Upper lobe of left lung (tissue), 6 donors: ENCODE measurements at regions not wholly inside any gene's neighbourhood (a gene's known extent, or its start where the extent isn't known, plus 50 kb on each side); places are given as distances from the start of the nearest gene placed in this dataset.

Experiments used
- ATAC-seq, 2 donors: fragments of 200-7000 bp; cut with Tn5 transposase; one replicate each; pipeline ENCODE4 v1.9.1; 2022; ENCODE audit warnings: mild to moderate bottlenecking in 2 of 2, moderate library complexity in 2 of 2; ENCODE audit not compliant: low FRiP score in 2 of 2
- DNase-seq, 2 donors: peaks; one replicate each; pipeline ENCODE4 v3.0.0-alpha.2; 2019 to 2020
- H3K27ac ChIP-seq, 4 donors: fragments of 200-600 bp; sonication (generic); one replicate each; pipeline ENCODE4 v1.5.1; 2016 to 2019
- H3K27me3 ChIP-seq, 4 donors: fragments of 200-600 bp; sonication (generic); one replicate each; pipeline ENCODE4 v1.5.1; 2017 to 2019
- H3K36me3 ChIP-seq, 4 donors: fragments of 200-600 bp; sonication (generic); one replicate each; pipeline ENCODE4 v1.5.1; 2016 to 2019
- H3K4me1 ChIP-seq, 4 donors: fragments of 200-600 bp; sonication (generic); one replicate each; pipeline ENCODE4 v1.5.1; 2018 to 2019
- H3K4me3 ChIP-seq, 4 donors: fragments of 200-600 bp; sonication (generic); one replicate each; pipeline ENCODE4 v1.5.1; 2017 to 2019; ENCODE audit warnings: mild to moderate bottlenecking in 2 of 4, moderate library complexity in 1 of 4
- H3K9me3 ChIP-seq, 4 donors: fragments of 200-600 bp; sonication (generic); one replicate each; pipeline ENCODE4 v1.5.1; 2018 to 2019
- EP300 ChIP-seq, 4 donors: sonication (generic); formaldehyde crosslinking; IDR thresholded peaks; one replicate each; pipeline ENCODE4 v1.5.1; 2017; ENCODE audit warnings: antibody characterized with exemption in 4 of 4, control low read depth in 2 of 4
- POLR2A ChIP-seq, 4 donors: fragments of 450-650 bp; IDR thresholded peaks; one replicate each; pipeline ENCODE4 v1.5.1; 2016 to 2017; ENCODE audit warnings: antibody characterized with exemption in 4 of 4, mild to moderate bottlenecking in 2 of 4
- POLR2AphosphoS5 ChIP-seq, 2 donors: sonication (generic); formaldehyde crosslinking; IDR thresholded peaks; one replicate each; pipeline ENCODE4 v1.5.1; 2017; ENCODE audit warnings: antibody characterized with exemption in 2 of 2
- WGBS, 2 donors: methylation state at CpG; one replicate each; pipeline ENCODE4 v1.1.5; 2017 to 2018; 5-methylcytosine and 5-hydroxymethylcytosine counted together
- TF ChIP-seq, protein P1 (sequence below), 6 experiments: fragments of 450-650 bp in 4 of 6; fragments of 200-600 bp in 2 of 6; sonication (generic) in 2 of 6; IDR thresholded peaks; one replicate each; pipeline ENCODE4 v1.5.1; 2016 to 2019; ENCODE audit warnings: antibody characterized with exemption in 6 of 6
- donor health status: DM: no; HTN: no; CAD: no; lungs with moderate emphysema.
- donor health status: DM: no; HTN: yes; CAD: no; lungs with severe emphysema.

DNA sequence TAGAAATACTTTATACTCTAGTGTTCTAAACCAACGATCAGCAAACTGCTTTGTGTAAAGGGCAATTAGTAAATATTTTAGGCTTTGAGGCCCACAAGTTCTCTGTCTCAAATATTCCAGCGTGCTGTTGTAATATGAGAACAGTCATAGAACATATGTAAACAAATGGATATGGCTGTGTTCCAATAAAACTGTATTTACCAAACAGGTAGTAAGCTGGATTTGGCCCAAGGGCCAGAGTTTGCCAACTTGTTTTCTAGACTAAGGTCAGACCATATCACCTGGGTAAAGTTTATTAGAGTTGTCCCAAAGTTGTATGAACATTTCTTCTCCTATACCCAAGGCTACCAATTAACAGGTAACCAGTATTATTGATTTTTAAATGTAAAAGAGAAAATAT, 303.2 kb upstream of the MC4R start:
- Histone ChIP-seq H3K9me3 (no peaks in the 10 kb centered on the region), H3K4me1 (no peaks in the 10 kb centered on the region), H3K27me3 (no peaks in the 10 kb centered on the region), H3K4me3 (no peak overlapping the region), H3K27ac (no peak overlapping the region), H3K36me3 (no peaks in the 10 kb centered on the region)
- no peak for ATAC-seq
- 40 to 60% methylated on average over 2 of the region's 2 CpGs for WGBS, 2 donors
- DNase-seq = no peak
- TF ChIP-seq POLR2AphosphoS5 (IDR thresholded peaks at IDR 0.05) = no peak
- TF ChIP-seq, protein P1, sequence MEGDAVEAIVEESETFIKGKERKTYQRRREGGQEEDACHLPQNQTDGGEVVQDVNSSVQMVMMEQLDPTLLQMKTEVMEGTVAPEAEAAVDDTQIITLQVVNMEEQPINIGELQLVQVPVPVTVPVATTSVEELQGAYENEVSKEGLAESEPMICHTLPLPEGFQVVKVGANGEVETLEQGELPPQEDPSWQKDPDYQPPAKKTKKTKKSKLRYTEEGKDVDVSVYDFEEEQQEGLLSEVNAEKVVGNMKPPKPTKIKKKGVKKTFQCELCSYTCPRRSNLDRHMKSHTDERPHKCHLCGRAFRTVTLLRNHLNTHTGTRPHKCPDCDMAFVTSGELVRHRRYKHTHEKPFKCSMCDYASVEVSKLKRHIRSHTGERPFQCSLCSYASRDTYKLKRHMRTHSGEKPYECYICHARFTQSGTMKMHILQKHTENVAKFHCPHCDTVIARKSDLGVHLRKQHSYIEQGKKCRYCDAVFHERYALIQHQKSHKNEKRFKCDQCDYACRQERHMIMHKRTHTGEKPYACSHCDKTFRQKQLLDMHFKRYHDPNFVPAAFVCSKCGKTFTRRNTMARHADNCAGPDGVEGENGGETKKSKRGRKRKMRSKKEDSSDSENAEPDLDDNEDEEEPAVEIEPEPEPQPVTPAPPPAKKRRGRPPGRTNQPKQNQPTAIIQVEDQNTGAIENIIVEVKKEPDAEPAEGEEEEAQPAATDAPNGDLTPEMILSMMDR (IDR thresholded peaks at IDR 0.05) = no peak
- TF ChIP-seq EP300 (IDR thresholded peaks at IDR 0.05) = no peak
- TF ChIP-seq POLR2A (IDR thresholded peaks at IDR 0.05) = no peak

DNA sequence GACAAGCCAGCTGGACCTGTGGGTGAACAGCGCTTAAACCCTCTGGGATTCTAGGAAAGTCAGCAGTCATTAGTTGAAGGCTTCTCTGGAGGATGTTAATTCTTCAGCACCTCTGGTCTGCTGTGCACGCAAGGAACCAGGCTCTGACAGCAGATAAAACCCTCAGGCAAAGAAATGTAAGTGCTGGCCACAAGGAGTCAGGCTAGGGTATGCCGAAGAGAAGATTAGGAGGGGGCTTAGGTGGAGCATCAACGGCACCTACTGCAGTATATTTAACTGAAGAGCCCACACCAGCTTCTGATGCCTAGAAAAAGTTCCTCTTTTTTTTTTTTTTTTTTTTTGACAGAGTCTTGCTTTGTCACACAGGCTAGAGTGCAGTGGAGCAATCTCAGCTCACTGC, 304.2 kb upstream of the MC4R start:
- no peaks in the 10 kb centered on the region for H3K36me3 ChIP-seq
- DNase-seq (no peak), ATAC-seq (no peak)
- no peaks in the 10 kb centered on the region for H3K27me3 ChIP-seq
- no peaks in the 10 kb centered on the region for H3K9me3 ChIP-seq
- TF ChIP-seq, protein P1 (IDR thresholded peaks at IDR 0.05) = no peak
- no peak for TF ChIP-seq POLR2AphosphoS5 (IDR thresholded peaks at IDR 0.05)
- TF ChIP-seq POLR2A (IDR thresholded peaks at IDR 0.05) = no peak
- no peak for TF ChIP-seq EP300 (IDR thresholded peaks at IDR 0.05)
- 46 to 55% methylated on average over 4 of the region's 4 CpGs for WGBS, 2 donors
- no peaks in the 10 kb centered on the region for H3K4me1 ChIP-seq
- no peak overlapping the region for H3K27ac ChIP-seq
- no peak overlapping the region for H3K4me3 ChIP-seq

DNA sequence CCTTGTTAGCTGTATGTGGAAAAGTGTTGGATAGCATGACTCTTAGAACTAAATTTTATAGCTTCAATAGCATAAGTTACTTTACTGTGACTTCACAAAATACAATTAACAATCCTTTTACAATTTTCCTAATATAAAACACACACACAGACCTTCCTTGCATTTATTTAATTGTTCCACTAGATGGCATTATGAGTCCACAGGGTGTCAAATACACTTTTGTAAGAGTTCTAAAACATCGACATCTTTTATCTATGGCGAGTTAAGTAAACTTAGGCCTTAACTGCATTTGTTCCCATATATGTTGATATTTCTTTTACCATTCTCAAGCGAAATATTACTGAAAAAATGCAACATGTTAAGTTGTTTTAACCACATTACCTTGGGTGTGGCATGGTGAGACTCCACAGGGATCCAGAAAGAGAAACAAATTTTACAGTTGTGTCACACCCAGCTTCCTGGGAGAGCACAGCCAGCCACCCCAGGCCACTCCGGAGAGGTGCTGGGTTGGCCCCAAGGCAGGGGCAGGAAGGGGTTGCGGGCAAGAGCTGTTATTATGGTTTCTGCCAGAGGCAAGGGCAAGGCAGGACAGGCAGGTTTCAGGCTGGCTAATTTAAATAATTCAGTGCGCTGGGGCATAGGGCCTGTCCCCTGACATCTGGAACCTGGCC, 312.4 kb upstream of the MC4R start:
- no peak overlapping the region for H3K27ac ChIP-seq
- no peak for TF ChIP-seq POLR2A (IDR thresholded peaks at IDR 0.05)
- TF ChIP-seq EP300 (IDR thresholded peaks at IDR 0.05) = no peak
- no peak for TF ChIP-seq POLR2AphosphoS5 (IDR thresholded peaks at IDR 0.05)
- TF ChIP-seq, protein P1 (IDR thresholded peaks at IDR 0.05) = peak in 4 of 6 experiments; percentile 19 to 39 (median 32)
- DNase-seq (peak in 1 of 2 donors; percentile 27), ATAC-seq (no peak)
- no peak overlapping the region for H3K4me3 ChIP-seq
- H3K36me3 ChIP-seq = no peaks in the 10 kb centered on the region
- H3K9me3 ChIP-seq = no peaks in the 10 kb centered on the region
- H3K27me3 ChIP-seq = no peaks in the 10 kb centered on the region
- no peaks in the 10 kb centered on the region for H3K4me1 ChIP-seq
- 26 to 38% methylated on average over 6 of the region's 6 CpGs for WGBS, 2 donors

DNA sequence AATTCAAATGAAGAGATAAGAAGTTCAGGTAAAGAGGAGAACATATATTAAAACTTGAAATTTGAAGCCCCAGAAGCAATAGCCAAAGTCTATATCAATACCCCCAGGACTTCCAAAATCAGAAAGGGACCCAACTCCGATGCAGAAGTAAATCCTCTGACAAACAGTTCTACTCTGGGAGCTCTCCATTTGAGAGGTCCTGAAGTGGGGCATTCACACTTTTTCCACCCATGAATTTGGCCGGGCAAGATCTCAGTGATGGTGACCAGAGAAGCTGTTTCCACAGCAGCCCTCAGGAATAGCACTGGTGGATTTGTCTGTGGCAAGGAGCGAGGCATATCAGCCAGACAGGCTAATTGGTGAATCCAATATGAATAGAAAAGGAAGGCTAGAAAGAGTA, 313.6 kb upstream of the MC4R start:
- no peaks in the 10 kb centered on the region for H3K4me1 ChIP-seq
- no peak for DNase-seq
- no peak for ATAC-seq
- no peaks in the 10 kb centered on the region for H3K36me3 ChIP-seq
- TF ChIP-seq, protein P1 (IDR thresholded peaks at IDR 0.05) = no peak
- TF ChIP-seq POLR2AphosphoS5 (IDR thresholded peaks at IDR 0.05) (no peak), EP300 (IDR thresholded peaks at IDR 0.05) (no peak), POLR2A (IDR thresholded peaks at IDR 0.05) (no peak)
- H3K27me3 ChIP-seq = no peaks in the 10 kb centered on the region
- H3K4me3 ChIP-seq = no peak overlapping the region
- no peaks in the 10 kb centered on the region for H3K9me3 ChIP-seq
- WGBS, 2 donors = 74 to 76% methylated on average over 3 of the region's 3 CpGs
- no peak overlapping the region for H3K27ac ChIP-seq

DNA sequence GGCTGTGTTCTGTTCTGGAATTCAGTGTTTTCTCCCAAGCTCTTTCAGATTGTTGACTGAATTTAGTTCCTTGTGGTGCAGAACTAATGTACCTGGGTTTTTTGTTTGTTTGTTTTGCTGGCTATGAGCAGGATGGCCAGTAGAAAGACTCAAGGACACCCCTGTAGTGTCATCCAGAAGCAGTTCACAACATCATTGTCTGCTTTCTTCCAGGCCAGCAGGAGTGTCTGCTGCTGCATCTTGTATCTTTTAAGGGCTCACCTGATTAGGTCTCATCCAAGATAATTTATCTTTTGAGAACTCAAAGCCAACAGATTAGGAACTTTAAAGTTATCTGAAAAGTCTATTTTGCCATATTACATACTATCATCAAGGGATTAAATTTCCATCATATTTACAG, 318.5 kb upstream of the MC4R start:
- Histone ChIP-seq H3K36me3 (no peaks in the 10 kb centered on the region), H3K4me1 (no peaks in the 10 kb centered on the region), H3K27ac (no peak overlapping the region), H3K9me3 (no peaks in the 10 kb centered on the region), H3K27me3 (no peaks in the 10 kb centered on the region), H3K4me3 (no peak overlapping the region)
- DNase-seq (no peak), ATAC-seq (no peak)
- TF ChIP-seq EP300 (IDR thresholded peaks at IDR 0.05) = no peak
- no peak for TF ChIP-seq POLR2AphosphoS5 (IDR thresholded peaks at IDR 0.05)
- TF ChIP-seq, protein P1 (IDR thresholded peaks at IDR 0.05) = no peak
- no peak for TF ChIP-seq POLR2A (IDR thresholded peaks at IDR 0.05)
